HepG2 (cell line): ENCODE measurements at regions not wholly inside any gene's neighbourhood (a gene's known extent, or its start where the extent isn't known, plus 50 kb on each side); places are given as distances from the start of the nearest gene placed in this dataset.

ENCODE experiments used
- ATAC-seq: fragments of 200-7000 bp; cut with Tn5 transposase; 3 replicates; pipeline ENCODE4 v1.9.1; 2020; ENCODE audit warnings: mild to moderate bottlenecking, moderate library complexity
- BruUV-seq: library from RNA; stranded (reverse); fragments of 400-500 nt; replicated peaks from 2 replicates; lab custom pipeline; 2021; lab: Mats Ljungman, UMichigan
- CTCF ChIA-PET: fragments of 300-600 bp; formaldehyde crosslinking; extraction: SDS; loops from one replicate; lab custom pipeline; 2021; ENCODE audit warnings: low total read pairs, inconsistent platforms, low intra/inter-chr PET ratio; lab: Yijun Ruan, JAX
- POLR2A ChIA-PET: fragments of 350-600 bp; sonication (Branson Sonifier 250); formaldehyde crosslinking; loops from one replicate; lab custom pipeline; 2020; ENCODE audit warnings: antibody characterized with exemption, inconsistent platforms; lab: Yijun Ruan, JAX
- DNase-seq: peaks from one replicate; pipeline ENCODE4 v3.0.0-alpha.2; 2015; ENCODE audit warnings: low spot score
- FAIRE-seq: peaks from 3 replicates; lab custom pipeline; 2011; peaks lifted over from hg19 to GRCh38; lab: Jason Lieb, UNC
- H2AFZ ChIP-seq: one replicate; pipeline ENCODE4 v1.6.1; 2011; ENCODE audit warnings: low read length, inconsistent platforms
- H3K27ac ChIP-seq: fragments of 300-600 bp; 3 replicates; pipeline ENCODE4 v1.8.0; 2011; ENCODE audit warnings: mixed run types, mild to moderate bottlenecking, mixed read lengths, low read length, inconsistent platforms; ENCODE audit not compliant: insufficient read depth; ENCODE audit errors: extremely low read length
- H3K27me3 ChIP-seq, 2 experiments: fragments of 200-600 bp in 1 of 2; 2 replicates in 1 of 2; 3 replicates in 1 of 2; pipeline versions ENCODE4 v1.6.0 to v1.8.0; 2011; ENCODE audit warnings: low read length in 2 of 2, mild to moderate bottlenecking in 2 of 2, moderate library complexity in 2 of 2, inconsistent platforms in 1 of 2; ENCODE audit not compliant: insufficient read depth in 2 of 2, control insufficient read depth in 1 of 2
- H3K36me3 ChIP-seq, 2 experiments: fragments of 200-600 bp in 1 of 2; replicated peaks in 1 of 2; 2 replicates in 1 of 2; 3 replicates in 1 of 2; pipeline versions ENCODE4 v1.5.1 to v1.8.0; 2011; ENCODE audit warnings: low read length in 2 of 2, inconsistent platforms in 1 of 2; ENCODE audit not compliant: insufficient read depth in 2 of 2, control insufficient read depth in 1 of 2
- H3K4me1 ChIP-seq: 2 replicates; pipeline ENCODE4 v1.5.1; 2012; ENCODE audit warnings: low read length, inconsistent platforms; ENCODE audit not compliant: insufficient read depth
- H3K4me2 ChIP-seq: 2 replicates; pipeline ENCODE4 v1.6.0; 2011; ENCODE audit warnings: low read depth, low read length, inconsistent platforms
- H3K4me3 ChIP-seq, 3 experiments: fragments of 200-600 bp in 1 of 3; sonication (generic), shearing (Covaris generic) in 1 of 3; replicated peaks in 1 of 3; 2 replicates each; pipeline ENCODE4 v1.5.1; 2011 to 2016; ENCODE audit warnings: low read length in 3 of 3, inconsistent platforms in 2 of 3, low read depth in 2 of 3, mild to moderate bottlenecking in 2 of 3, control low read depth in 1 of 3, mixed read lengths in 1 of 3; ENCODE audit not compliant: insufficient read depth in 1 of 3
- H3K79me2 ChIP-seq: one replicate; pipeline ENCODE4 v1.6.1; 2011; ENCODE audit warnings: low read length, inconsistent platforms; ENCODE audit not compliant: insufficient read depth
- H3K9ac ChIP-seq: 2 replicates; pipeline ENCODE4 v1.6.0; 2011; ENCODE audit warnings: mild to moderate bottlenecking, low read depth, low read length, inconsistent platforms; ENCODE audit not compliant: insufficient read depth
- H3K9me3 ChIP-seq: 2 replicates; pipeline ENCODE4 v1.5.1; 2012; ENCODE audit warnings: mild to moderate bottlenecking, low read length
- H4K20me1 ChIP-seq: 2 replicates; pipeline ENCODE4 v1.6.0; 2011; ENCODE audit warnings: inconsistent platforms, mild to moderate bottlenecking, low read length, moderate library complexity; ENCODE audit not compliant: insufficient read depth
- FOXO4 ChIP-seq: sonication (generic); formaldehyde crosslinking; conservative IDR thresholded peaks from 2 replicates; pipeline ENCODE4 v1.8.1; 2023; ENCODE audit warnings: missing genetic modification reagents
- ISX ChIP-seq: sonication (generic); formaldehyde crosslinking; conservative IDR thresholded peaks from 2 replicates; pipeline ENCODE4 v1.5.0; 2020; ENCODE audit warnings: missing genetic modification reagents
- KAT7 ChIP-seq: IDR thresholded peaks from 2 replicates; pipeline ENCODE4 v1.6.1; 2018; ENCODE audit warnings: borderline replicate concordance, missing compliant biosample characterization
- MATR3 ChIP-seq: sonication (generic); formaldehyde crosslinking; IDR thresholded peaks from 2 replicates; pipeline ENCODE4 v1.4.0; 2020; ENCODE audit warnings: missing genetic modification reagents
- REL ChIP-seq: sonication (generic); formaldehyde crosslinking; conservative IDR thresholded peaks from 2 replicates; pipeline ENCODE4 v1.8.0; 2022; ENCODE audit warnings: mild to moderate bottlenecking, missing genetic modification reagents, moderate library complexity
- ZEB1 ChIP-seq: IDR thresholded peaks from 2 replicates; pipeline ENCODE4 v1.6.1; 2012; ENCODE audit warnings: mild to moderate bottlenecking, low read depth, inconsistent platforms; ENCODE audit not compliant: insufficient replicate concordance
- ZSCAN25 ChIP-seq: sonication (generic); formaldehyde crosslinking; IDR thresholded peaks from 2 replicates; pipeline ENCODE4 v1.8.0; 2022; ENCODE audit warnings: mild to moderate bottlenecking, missing genetic modification reagents
- WGBS: methylation state at CpG from one replicate; pipeline ENCODE4 v1.1.6; 2017; ENCODE audit warnings: low lambda C conversion rate; 5-methylcytosine and 5-hydroxymethylcytosine counted together
- in situ Hi-C: cut with HindIII; loops from 2 replicates; pipeline ENCODE4 v1.10.0; 2017; ENCODE audit warnings: low pct_unique_long_range_greater_than_20kb; ENCODE audit not compliant: extremely low pct_ligation_motif_present
- intact Hi-C: fragments of 100-400 bp; cut with micrococcal nuclease; formaldehyde crosslinking; loops from one replicate; pipeline ENCODE4 v1.10.0; 2022; ENCODE audit not compliant: unreplicated experiment
- TF ChIP-seq, protein P1 (sequence below), 2 experiments: fragments of 450-650 bp in 1 of 2; sonication (generic) in 1 of 2; formaldehyde crosslinking in 1 of 2; IDR thresholded peaks; 2 replicates each; pipeline versions ENCODE4 v1.6.1 to v1.8.0; 2016 to 2022; ENCODE audit warnings: antibody characterized with exemption in 1 of 2, mild to moderate bottlenecking in 1 of 2, missing genetic modification reagents in 1 of 2
- TF ChIP-seq, protein P2 (sequence below): sonication (generic); formaldehyde crosslinking; IDR thresholded peaks from 2 replicates; pipeline ENCODE4 v1.4.0; 2020; ENCODE audit warnings: mild to moderate bottlenecking, missing genetic modification reagents, borderline replicate concordance
- TF ChIP-seq, protein P3 (sequence below): IDR thresholded peaks from 2 replicates; pipeline ENCODE4 v1.6.1; 2016; ENCODE audit warnings: missing compliant biosample characterization, missing genetic modification reagents, borderline replicate concordance

GRCh38 chr3:33936171-33936920 lies 137.9 kb downstream of the PDCD6IP start:
- Histone ChIP-seq H4K20me1 (no peaks in the 10 kb centered on the region), H3K79me2 (no peaks in the 10 kb centered on the region), H3K4me2 (no peak overlapping the region), H3K27ac (no peak overlapping the region), H3K4me3 (no peak overlapping the region), H3K9me3 (no peaks in the 10 kb centered on the region), H3K27me3 (no peaks in the 10 kb centered on the region; a peak in 1 of 5 replicates), H3K36me3 (no peaks in the 10 kb centered on the region), H3K9ac (no peak overlapping the region), H2AFZ (no peak overlapping the region), H3K4me1 (no peaks in the 10 kb centered on the region)
- FAIRE-seq = no peak
- no TSS peak for BruUV-seq
- no peak for ATAC-seq
- no peak for DNase-seq
- ChIA-PET POLR2A (no interaction called here), CTCF (no interaction called here)
- 22% methylated on average over 3 of the region's 3 CpGs for WGBS
- intact Hi-C loops = no loop called here
- in situ Hi-C loops = no loop called here
- TF ChIP-seq REL (CRISPR knock-in tag) (no peak), ISX (no peak), ZEB1 (no peak), ZSCAN25 (CRISPR knock-in tag) (no peak), FOXO4 (CRISPR knock-in tag) (no peak), MATR3 (no peak), KAT7 (CRISPR knock-in tag) (no peak)
- TF ChIP-seq, protein P1, sequence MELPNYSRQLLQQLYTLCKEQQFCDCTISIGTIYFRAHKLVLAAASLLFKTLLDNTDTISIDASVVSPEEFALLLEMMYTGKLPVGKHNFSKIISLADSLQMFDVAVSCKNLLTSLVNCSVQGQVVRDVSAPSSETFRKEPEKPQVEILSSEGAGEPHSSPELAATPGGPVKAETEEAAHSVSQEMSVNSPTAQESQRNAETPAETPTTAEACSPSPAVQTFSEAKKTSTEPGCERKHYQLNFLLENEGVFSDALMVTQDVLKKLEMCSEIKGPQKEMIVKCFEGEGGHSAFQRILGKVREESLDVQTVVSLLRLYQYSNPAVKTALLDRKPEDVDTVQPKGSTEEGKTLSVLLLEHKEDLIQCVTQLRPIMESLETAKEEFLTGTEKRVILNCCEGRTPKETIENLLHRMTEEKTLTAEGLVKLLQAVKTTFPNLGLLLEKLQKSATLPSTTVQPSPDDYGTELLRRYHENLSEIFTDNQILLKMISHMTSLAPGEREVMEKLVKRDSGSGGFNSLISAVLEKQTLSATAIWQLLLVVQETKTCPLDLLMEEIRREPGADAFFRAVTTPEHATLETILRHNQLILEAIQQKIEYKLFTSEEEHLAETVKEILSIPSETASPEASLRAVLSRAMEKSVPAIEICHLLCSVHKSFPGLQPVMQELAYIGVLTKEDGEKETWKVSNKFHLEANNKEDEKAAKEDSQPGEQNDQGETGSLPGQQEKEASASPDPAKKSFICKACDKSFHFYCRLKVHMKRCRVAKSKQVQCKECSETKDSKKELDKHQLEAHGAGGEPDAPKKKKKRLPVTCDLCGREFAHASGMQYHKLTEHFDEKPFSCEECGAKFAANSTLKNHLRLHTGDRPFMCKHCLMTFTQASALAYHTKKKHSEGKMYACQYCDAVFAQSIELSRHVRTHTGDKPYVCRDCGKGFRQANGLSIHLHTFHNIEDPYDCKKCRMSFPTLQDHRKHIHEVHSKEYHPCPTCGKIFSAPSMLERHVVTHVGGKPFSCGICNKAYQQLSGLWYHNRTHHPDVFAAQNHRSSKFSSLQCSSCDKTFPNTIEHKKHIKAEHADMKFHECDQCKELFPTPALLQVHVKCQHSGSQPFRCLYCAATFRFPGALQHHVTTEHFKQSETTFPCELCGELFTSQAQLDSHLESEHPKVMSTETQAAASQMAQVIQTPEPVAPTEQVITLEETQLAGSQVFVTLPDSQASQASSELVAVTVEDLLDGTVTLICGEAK (IDR thresholded peaks at IDR 0.05) = no peak
- TF ChIP-seq, protein P1 (CRISPR knock-in tag; IDR thresholded peaks at IDR 0.05) = no peak
- TF ChIP-seq, protein P2, sequence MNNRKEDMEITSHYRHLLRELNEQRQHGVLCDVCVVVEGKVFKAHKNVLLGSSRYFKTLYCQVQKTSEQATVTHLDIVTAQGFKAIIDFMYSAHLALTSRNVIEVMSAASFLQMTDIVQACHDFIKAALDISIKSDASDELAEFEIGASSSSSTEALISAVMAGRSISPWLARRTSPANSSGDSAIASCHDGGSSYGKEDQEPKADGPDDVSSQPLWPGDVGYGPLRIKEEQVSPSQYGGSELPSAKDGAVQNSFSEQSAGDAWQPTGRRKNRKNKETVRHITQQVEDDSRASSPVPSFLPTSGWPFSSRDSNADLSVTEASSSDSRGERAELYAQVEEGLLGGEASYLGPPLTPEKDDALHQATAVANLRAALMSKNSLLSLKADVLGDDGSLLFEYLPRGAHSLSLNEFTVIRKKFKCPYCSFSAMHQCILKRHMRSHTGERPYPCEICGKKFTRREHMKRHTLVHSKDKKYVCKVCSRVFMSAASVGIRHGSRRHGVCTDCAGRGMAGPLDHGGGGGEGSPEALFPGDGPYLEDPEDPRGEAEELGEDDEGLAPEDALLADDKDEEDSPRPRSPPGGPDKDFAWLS (CRISPR knock-in tag) = no peak
- TF ChIP-seq, protein P3, sequence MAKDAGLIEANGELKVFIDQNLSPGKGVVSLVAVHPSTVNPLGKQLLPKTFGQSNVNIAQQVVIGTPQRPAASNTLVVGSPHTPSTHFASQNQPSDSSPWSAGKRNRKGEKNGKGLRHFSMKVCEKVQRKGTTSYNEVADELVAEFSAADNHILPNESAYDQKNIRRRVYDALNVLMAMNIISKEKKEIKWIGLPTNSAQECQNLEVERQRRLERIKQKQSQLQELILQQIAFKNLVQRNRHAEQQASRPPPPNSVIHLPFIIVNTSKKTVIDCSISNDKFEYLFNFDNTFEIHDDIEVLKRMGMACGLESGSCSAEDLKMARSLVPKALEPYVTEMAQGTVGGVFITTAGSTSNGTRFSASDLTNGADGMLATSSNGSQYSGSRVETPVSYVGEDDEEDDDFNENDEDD (CRISPR knock-in tag) = no peak
